ENCODE measurements at regions not wholly inside any gene's neighbourhood (a gene's known extent, or its start where the extent isn't known, plus 50 kb on each side); places are given as distances from the start of the nearest gene placed in this dataset.
"Not testable (repeated sequence)": the region's sequence is repeated elsewhere in the genome, so short reads cannot be mapped to it uniquely, and the experiment has no call there.

- not testable (repeated sequence) for TF ChIP-seq CTCF (IDR thresholded peaks at IDR 0.05; ENCODE audit: low read depth, low read length); POLR2A (IDR thresholded peaks at IDR 0.05; ENCODE audit: extremely low read depth, insufficient read length)
Measured at GRCh38 chr9:17072563-17072962, 62.3 kb upstream of the CNTLN start.
